K562 (cell line): ENCODE measurements at regions not wholly inside any gene's neighbourhood (a gene's known extent, or its start where the extent isn't known, plus 50 kb on each side); places are given as distances from the start of the nearest gene placed in this dataset.
A peak's percentile ranks its signal among the peaks of the same experiment; 100 is the strongest.

Experiments used
- ATAC-seq: fragments of 200-7000 bp; cut with Tn5 transposase; 3 replicates; pipeline ENCODE4 v1.9.1; 2020; ENCODE audit warnings: moderate library complexity
- BruUV-seq: library from RNA; stranded (reverse); fragments of 400-500 nt; replicated peaks from 2 replicates; lab custom pipeline; 2021; lab: Mats Ljungman, UMichigan
- CTCF ChIA-PET: fragments of 300-600 bp; formaldehyde crosslinking; extraction: SDS; loops from one replicate; lab custom pipeline; 2021; ENCODE audit warnings: low intra/inter-chr PET ratio; lab: Yijun Ruan, JAX
- POLR2A ChIA-PET: fragments of 300-600, 350-650 bp; sonication (Branson Sonifier 250); formaldehyde crosslinking; extraction: SDS; loops from one replicate; lab custom pipeline; 2021; ENCODE audit warnings: antibody characterized with exemption, inconsistent platforms; lab: Yijun Ruan, JAX
- DNase-seq, 4 experiments: peaks; one replicate each; pipeline versions ENCODE4 v3.0.0 to v3.0.0-alpha.2; 2011 to 2018; ENCODE audit warnings: low spot score in 3 of 4, mixed read lengths in 3 of 4; ENCODE audit errors: extremely low read depth in 1 of 4
- FAIRE-seq: peaks from 2 replicates; lab custom pipeline; 2011; peaks lifted over from hg19 to GRCh38; lab: Jason Lieb, UNC
- H2AFZ ChIP-seq: 2 replicates; pipeline ENCODE4 v1.6.0; 2011; ENCODE audit warnings: low read depth, low read length, control low read depth, inconsistent platforms
- H3K27ac ChIP-seq: fragments of 200-600 bp; 3 replicates; pipeline ENCODE4 v1.8.0; 2011; ENCODE audit warnings: low read depth, mild to moderate bottlenecking, control low read depth, inconsistent platforms, low read length, moderate library complexity, mixed read lengths; ENCODE audit errors: extremely low read depth
- H3K27me3 ChIP-seq, 2 experiments: fragments of 300-600 bp in 1 of 2; 2 replicates in 1 of 2; 3 replicates in 1 of 2; pipeline versions ENCODE4 v1.6.0 to v1.8.0; 2011; ENCODE audit warnings: inconsistent platforms in 2 of 2, low read length in 2 of 2, mild to moderate bottlenecking in 1 of 2, mixed read lengths in 1 of 2, moderate library complexity in 1 of 2; ENCODE audit not compliant: control insufficient read depth in 2 of 2, insufficient read depth in 2 of 2
- H3K36me3 ChIP-seq: fragments of 300-600 bp; 3 replicates; pipeline ENCODE4 v1.8.0; 2011; ENCODE audit warnings: mild to moderate bottlenecking, low read length, inconsistent platforms; ENCODE audit not compliant: control insufficient read depth, insufficient read depth
- H3K4me1 ChIP-seq, 2 experiments: fragments of 200-600 bp in 1 of 2; replicated peaks in 1 of 2; 2 replicates in 1 of 2; 3 replicates in 1 of 2; pipeline versions ENCODE4 v1.5.1 to v1.8.0; 2011; ENCODE audit warnings: inconsistent platforms in 2 of 2, low read length in 2 of 2, mild to moderate bottlenecking in 1 of 2, mixed read lengths in 1 of 2, moderate library complexity in 1 of 2; ENCODE audit not compliant: control insufficient read depth in 2 of 2, insufficient read depth in 2 of 2
- H3K4me2 ChIP-seq: 2 replicates; pipeline ENCODE4 v1.6.1; 2011; ENCODE audit warnings: low read length, control low read depth, inconsistent platforms, mixed read lengths; ENCODE audit not compliant: insufficient read depth
- H3K4me3 ChIP-seq: fragments of 200-600 bp; sonication (generic), shearing (Covaris generic); 2 replicates; pipeline ENCODE4 v1.5.1; 2016; ENCODE audit warnings: control low read depth, inconsistent platforms
- H3K79me2 ChIP-seq: fragments of 200-600 bp; 3 replicates; pipeline ENCODE4 v1.8.0; 2011; ENCODE audit warnings: low read length, inconsistent platforms; ENCODE audit not compliant: control insufficient read depth, insufficient read depth
- H3K9ac ChIP-seq, 2 experiments: 2 replicates each; pipeline versions ENCODE4 v1.6.0 to v1.6.1; 2011; ENCODE audit warnings: low read depth in 2 of 2, low read length in 2 of 2, control low read depth in 1 of 2, inconsistent platforms in 1 of 2, mild to moderate bottlenecking in 1 of 2, mixed read lengths in 1 of 2; ENCODE audit not compliant: insufficient read depth in 1 of 2
- H3K9me1 ChIP-seq: one replicate; pipeline ENCODE4 v1.6.0; 2011; ENCODE audit warnings: inconsistent platforms, mild to moderate bottlenecking, low read length, moderate library complexity; ENCODE audit not compliant: control insufficient read depth, insufficient read depth
- H3K9me3 ChIP-seq: replicated peaks from 2 replicates; pipeline ENCODE4 v1.5.1; 2011; ENCODE audit warnings: low read depth, low read length, inconsistent platforms; ENCODE audit not compliant: control insufficient read depth, insufficient read depth
- H4K20me1 ChIP-seq: replicated peaks from 2 replicates; pipeline ENCODE4 v1.6.1; 2011; ENCODE audit warnings: low read length, inconsistent platforms, mixed read lengths; ENCODE audit not compliant: control insufficient read depth, insufficient read depth
- CTCFL ChIP-seq: IDR thresholded peaks from 2 replicates; pipeline ENCODE4 v1.6.1; 2011; ENCODE audit warnings: borderline replicate concordance, low read depth, mild to moderate bottlenecking, moderate library complexity, low read length; ENCODE audit not compliant: insufficient read depth, poor library complexity, severe bottlenecking
- FOXJ3 ChIP-seq: sonication (generic); formaldehyde crosslinking; IDR thresholded peaks from 2 replicates; pipeline ENCODE4 v1.4.0; 2020; ENCODE audit warnings: mild to moderate bottlenecking, missing genetic modification reagents
- HOXB6 ChIP-seq: fragments of 250-450 bp; sonication (Bioruptor Pico); IDR thresholded peaks from 2 replicates; pipeline ENCODE4 v1.5.1; 2022; ENCODE audit warnings: mild to moderate bottlenecking, borderline replicate concordance
- KLF1 ChIP-seq: fragments of 450-650 bp; IDR thresholded peaks from 2 replicates; pipeline ENCODE4 v1.6.1; 2016; ENCODE audit warnings: missing genetic modification characterization, missing compliant biosample characterization
- LEF1 ChIP-seq: fragments of 450-650 bp; IDR thresholded peaks from 2 replicates; pipeline ENCODE4 v1.6.1; 2016; ENCODE audit warnings: mild to moderate bottlenecking
- NCOA6 ChIP-seq: fragments of 450-650 bp; IDR thresholded peaks from 2 replicates; pipeline ENCODE4 v1.6.1; 2017; ENCODE audit warnings: mild to moderate bottlenecking
- PYGO2 ChIP-seq: fragments of 450-650 bp; IDR thresholded peaks from 2 replicates; pipeline ENCODE4 v1.6.1; 2016; ENCODE audit warnings: mild to moderate bottlenecking, missing genetic modification characterization, moderate library complexity, missing compliant biosample characterization
- RBM17 ChIP-seq: fragments of 200-400 bp; formaldehyde crosslinking; IDR thresholded peaks from 2 replicates; pipeline ENCODE4 v1.6.1; 2017; ENCODE audit warnings: low read depth, mild to moderate bottlenecking, low read length, borderline replicate concordance
- RFX1 ChIP-seq: fragments of 450-650 bp; IDR thresholded peaks from 2 replicates; pipeline ENCODE4 v1.6.1; 2016; ENCODE audit warnings: mild to moderate bottlenecking, moderate library complexity
- SRF ChIP-seq, 2 experiments: fragments of 250-450, 450-650 bp in 1 of 2; sonication (Bioruptor Pico) in 1 of 2; sonication (generic) in 1 of 2; formaldehyde crosslinking; IDR thresholded peaks; 2 replicates each; pipeline versions ENCODE4 v1.5.0 to v1.5.1; 2020 to 2022; ENCODE audit warnings: mild to moderate bottlenecking in 1 of 2, missing genetic modification reagents in 1 of 2
- SRSF3 ChIP-seq: fragments of 200-400 bp; formaldehyde crosslinking; IDR thresholded peaks from 2 replicates; pipeline ENCODE4 v1.6.1; 2016; ENCODE audit warnings: mild to moderate bottlenecking, low read length, moderate library complexity; ENCODE audit not compliant: insufficient read depth
- ZBTB43 ChIP-seq: sonication (generic); formaldehyde crosslinking; IDR thresholded peaks from 2 replicates; pipeline ENCODE4 v1.8.0; 2023; ENCODE audit warnings: mild to moderate bottlenecking, missing genetic modification reagents
- ZNF23 ChIP-seq: fragments of 250-450 bp; sonication (Bioruptor Pico); IDR thresholded peaks from 2 replicates; pipeline ENCODE4 v1.4.0; 2020; ENCODE audit warnings: mild to moderate bottlenecking
- ZNF644 ChIP-seq: fragments of 200-800 bp; sonication (Bioruptor generic); IDR thresholded peaks from 2 replicates; pipeline ENCODE4 v1.6.1; 2016; ENCODE audit warnings: low read depth, missing genetic modification characterization, missing compliant biosample characterization
- WGBS: fragments of 100-300 bp; shearing (Covaris generic); methylation state at CpG from one replicate; pipeline ENCODE4 v1.1.6; 2016; ENCODE audit warnings: low coverage, mixed read lengths; ENCODE audit not compliant: insufficient coverage; ENCODE audit errors: missing lambda C conversion rate; 5-methylcytosine and 5-hydroxymethylcytosine counted together
- in situ Hi-C: fragments of 300-500 bp; cut with MboI; formaldehyde crosslinking; loops from 4 replicates; pipeline ENCODE4 v1.15.0; 2018; ENCODE audit warnings: inconsistent platforms, mixed read lengths
- intact Hi-C: fragments of 100-400 bp; cut with micrococcal nuclease; formaldehyde crosslinking; loops from 2 replicates; pipeline ENCODE4 v1.14.2; 2022
- TF ChIP-seq, protein P1 (sequence below): fragments of 250-450 bp; sonication (Bioruptor Pico); IDR thresholded peaks from 2 replicates; pipeline ENCODE4 v1.8.0; 2022; ENCODE audit warnings: moderate library complexity, mild to moderate bottlenecking, inconsistent platforms
- TF ChIP-seq, protein P2 (sequence below): fragments of 250-450 bp; sonication (Bioruptor Pico); IDR thresholded peaks from 2 replicates; pipeline ENCODE4 v1.6.1; 2021; ENCODE audit warnings: mild to moderate bottlenecking
- TF ChIP-seq, protein P3 (sequence below): IDR thresholded peaks from 3 replicates; pipeline ENCODE4 v1.6.1; 2011; ENCODE audit warnings: borderline replicate concordance, mild to moderate bottlenecking; ENCODE audit not compliant: insufficient read length, insufficient read depth

DNA sequence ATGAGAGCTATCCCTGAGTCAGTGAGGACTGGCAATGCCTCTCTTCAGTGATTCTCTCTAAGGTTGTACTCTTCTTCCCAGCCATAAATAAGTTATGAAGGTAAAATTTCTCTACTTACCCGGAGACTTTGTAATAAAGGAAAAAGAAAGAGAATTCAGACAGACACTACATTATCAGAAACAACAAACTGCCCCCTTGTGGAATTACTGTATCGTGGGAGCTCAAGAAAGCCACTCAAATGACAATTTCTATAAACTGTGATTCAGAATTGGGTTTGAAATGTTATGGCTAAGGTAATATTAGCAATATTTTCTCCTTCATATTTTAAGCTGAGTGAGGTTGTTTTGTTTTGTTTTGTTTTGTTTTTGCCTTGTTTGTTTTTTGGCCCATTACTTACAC is 155.8 kb upstream of the TANK start (continued):
- TF ChIP-seq CTCFL, result peak; percentile 76
- TF ChIP-seq RBM17, result no peak

- no peaks in the 10 kb centered on the region for H3K4me1 ChIP-seq
- DNase-seq, result no peak
- no peak overlapping the region for H3K9ac ChIP-seq
- no peaks in the 10 kb centered on the region for H3K36me3 ChIP-seq
- FAIRE-seq, result no peak
- H4K20me1 ChIP-seq, result no peaks in the 10 kb centered on the region
- H3K27me3 ChIP-seq, result no peaks in the 10 kb centered on the region
- no peak for ATAC-seq
- no peak overlapping the region for H3K4me3 ChIP-seq
- ChIA-PET POLR2A (no interaction called here), CTCF (no interaction called here)
- WGBS, result 0% methylated on average over 1 of the region's 1 CpG
- H3K9me1 ChIP-seq, result no peaks in the 10 kb centered on the region
- in situ Hi-C loops, result no loop called here
- BruUV-seq, result no TSS peak
- H3K79me2 ChIP-seq, result no peaks in the 10 kb centered on the region
- no peak overlapping the region for H3K4me2 ChIP-seq
- H2AFZ ChIP-seq, result no peak overlapping the region
- H3K27ac ChIP-seq, result no peak overlapping the region
- intact Hi-C loops, result no loop called here
- H3K9me3 ChIP-seq, result no peaks in the 10 kb centered on the region
- TF ChIP-seq KLF1 (tag) (no peak), RFX1 (no peak), NCOA6 (no peak), SRF (CRISPR knock-in tag; IDR thresholded peaks at IDR 0.05) (no peak), HOXB6 (CRISPR knock-in tag) (no peak), ZBTB43 (CRISPR knock-in tag) (no peak), LEF1 (no peak), ZNF23 (CRISPR knock-in tag) (no peak), ZNF644 (tag) (no peak), SRSF3 (no peak), PYGO2 (tag) (no peak), FOXJ3 (CRISPR knock-in tag) (no peak)
- TF ChIP-seq, protein P1, sequence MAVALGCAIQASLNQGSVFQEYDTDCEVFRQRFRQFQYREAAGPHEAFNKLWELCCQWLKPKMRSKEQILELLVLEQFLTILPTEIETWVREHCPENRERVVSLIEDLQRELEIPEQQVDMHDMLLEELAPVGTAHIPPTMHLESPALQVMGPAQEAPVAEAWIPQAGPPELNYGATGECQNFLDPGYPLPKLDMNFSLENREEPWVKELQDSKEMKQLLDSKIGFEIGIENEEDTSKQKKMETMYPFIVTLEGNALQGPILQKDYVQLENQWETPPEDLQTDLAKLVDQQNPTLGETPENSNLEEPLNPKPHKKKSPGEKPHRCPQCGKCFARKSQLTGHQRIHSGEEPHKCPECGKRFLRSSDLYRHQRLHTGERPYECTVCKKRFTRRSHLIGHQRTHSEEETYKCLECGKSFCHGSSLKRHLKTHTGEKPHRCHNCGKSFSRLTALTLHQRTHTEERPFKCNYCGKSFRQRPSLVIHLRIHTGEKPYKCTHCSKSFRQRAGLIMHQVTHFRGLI (CRISPR knock-in tag), result no peak
- TF ChIP-seq, protein P2, sequence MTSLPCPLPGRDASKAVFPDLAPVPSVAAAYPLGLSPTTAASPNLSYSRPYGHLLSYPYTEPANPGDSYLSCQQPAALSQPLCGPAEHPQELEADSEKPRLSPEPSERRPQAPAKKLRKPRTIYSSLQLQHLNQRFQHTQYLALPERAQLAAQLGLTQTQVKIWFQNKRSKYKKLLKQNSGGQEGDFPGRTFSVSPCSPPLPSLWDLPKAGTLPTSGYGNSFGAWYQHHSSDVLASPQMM, result no peak
- TF ChIP-seq, protein P3, sequence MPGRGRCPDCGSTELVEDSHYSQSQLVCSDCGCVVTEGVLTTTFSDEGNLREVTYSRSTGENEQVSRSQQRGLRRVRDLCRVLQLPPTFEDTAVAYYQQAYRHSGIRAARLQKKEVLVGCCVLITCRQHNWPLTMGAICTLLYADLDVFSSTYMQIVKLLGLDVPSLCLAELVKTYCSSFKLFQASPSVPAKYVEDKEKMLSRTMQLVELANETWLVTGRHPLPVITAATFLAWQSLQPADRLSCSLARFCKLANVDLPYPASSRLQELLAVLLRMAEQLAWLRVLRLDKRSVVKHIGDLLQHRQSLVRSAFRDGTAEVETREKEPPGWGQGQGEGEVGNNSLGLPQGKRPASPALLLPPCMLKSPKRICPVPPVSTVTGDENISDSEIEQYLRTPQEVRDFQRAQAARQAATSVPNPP, result no peak
Observed at GRCh38 chr2:161005170-161005569, 155.1 kb upstream of the TANK start.
